Mucosa of descending colon (tissue), 3 donors: ENCODE measurements at regions not wholly inside any gene's neighbourhood (a gene's known extent, or its start where the extent isn't known, plus 50 kb on each side); places are given as distances from the start of the nearest gene placed in this dataset.

Experiments
- ATAC-seq: fragments of 200-7000 bp; cut with Tn5 transposase; one replicate; pipeline ENCODE4 v1.9.1; 2020; ENCODE audit warnings: mild to moderate bottlenecking, moderate library complexity
- DNase-seq, 3 donors: peaks; one replicate each; pipeline ENCODE4 v3.0.0-alpha.2; 2020
- H3K36me3 ChIP-seq: fragments of 200-600 bp; one replicate; pipeline ENCODE4 v1.8.0; 2021; ENCODE audit warnings: low read depth, mild to moderate bottlenecking
- H3K4me1 ChIP-seq: fragments of 200-600 bp; one replicate; pipeline ENCODE4 v1.8.0; 2021; ENCODE audit warnings: low read depth, mild to moderate bottlenecking
- H3K4me3 ChIP-seq: fragments of 200-600 bp; one replicate; pipeline ENCODE4 v1.8.0; 2021; ENCODE audit warnings: mild to moderate bottlenecking
- H3K9me3 ChIP-seq: fragments of 200-600 bp; one replicate; pipeline ENCODE4 v1.8.0; 2021; ENCODE audit warnings: mild to moderate bottlenecking
- intact Hi-C, 2 donors: fragments of 100-400 bp; cut with DNase I in 1 of 2; cut with micrococcal nuclease in 1 of 2; formaldehyde crosslinking; loops; one replicate each; pipeline versions ENCODE4 v1.11.0 to v1.11.1; 2022; cut with DNase I, micrococcal nuclease
- TF ChIP-seq, protein P1 (sequence below): fragments of 200-600 bp; IDR thresholded peaks from one replicate; pipeline ENCODE4 v1.8.0; 2022; ENCODE audit warnings: antibody characterized with exemption, mild to moderate bottlenecking
- donor health status: DM: no; HTN: no; CAD: no; lungs with moderate emphysema.
- donor health status: DM: no; HTN: no; CAD: no.
- donor health status: DM: no; HTN: yes; CAD: no.

DNA sequence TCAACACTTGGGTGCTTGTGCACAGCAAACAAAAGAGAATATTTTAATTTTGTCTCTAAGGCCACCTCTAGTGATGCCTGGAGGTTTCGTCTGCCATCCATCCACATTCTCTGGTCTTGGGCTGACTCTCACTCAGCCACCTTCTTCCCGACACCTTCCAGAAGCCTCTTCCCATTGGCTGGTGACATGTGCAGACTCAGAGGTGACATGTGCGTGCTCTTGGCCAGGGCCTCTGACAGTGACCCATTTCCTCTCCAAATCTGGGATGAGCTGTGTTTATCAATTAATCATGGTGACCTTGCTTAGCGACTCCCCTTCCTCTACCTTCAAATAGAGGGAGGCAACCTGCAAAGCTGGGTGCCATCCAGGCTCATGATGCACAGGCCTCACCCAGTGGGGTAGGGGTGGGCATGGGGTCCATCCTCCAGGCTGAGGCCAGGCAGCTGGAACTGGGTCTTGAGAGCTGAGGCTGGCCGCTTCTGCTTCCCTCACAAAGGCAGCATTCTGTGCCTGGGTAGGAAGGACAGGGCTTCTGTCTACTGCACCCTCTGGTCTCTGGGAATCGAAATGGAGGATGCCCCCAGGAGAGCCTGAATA, 91.8 kb downstream of the DHCR7 start:
- no peak for DNase-seq

DNA sequence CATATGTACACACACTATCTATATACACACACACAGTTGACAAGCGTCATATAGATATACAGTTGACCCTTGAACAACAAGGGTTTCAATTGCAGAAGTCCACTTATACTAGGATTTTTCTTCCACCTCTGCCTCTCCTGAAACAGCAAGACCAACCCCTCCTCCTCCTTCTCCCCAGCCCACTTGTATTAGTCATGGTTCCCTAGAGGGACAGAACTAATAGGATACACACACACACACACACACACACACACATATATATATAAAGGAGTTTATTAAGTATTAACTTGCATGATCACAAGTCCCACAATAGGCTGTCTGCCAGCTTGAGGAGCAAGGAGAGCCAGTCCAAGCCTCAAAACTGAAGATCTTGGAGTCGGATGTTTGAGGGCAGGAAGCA, 92.9 kb downstream of the DHCR7 start:
- ATAC-seq, result no peak
- Histone ChIP-seq H3K4me3 (no peak overlapping the region), H3K9me3 (no peaks in the 10 kb centered on the region), H3K4me1 (no peaks in the 10 kb centered on the region), H3K36me3 (no peaks in the 10 kb centered on the region)
- no peak for DNase-seq
- intact Hi-C loops, result no loop called here
- TF ChIP-seq, protein P1, sequence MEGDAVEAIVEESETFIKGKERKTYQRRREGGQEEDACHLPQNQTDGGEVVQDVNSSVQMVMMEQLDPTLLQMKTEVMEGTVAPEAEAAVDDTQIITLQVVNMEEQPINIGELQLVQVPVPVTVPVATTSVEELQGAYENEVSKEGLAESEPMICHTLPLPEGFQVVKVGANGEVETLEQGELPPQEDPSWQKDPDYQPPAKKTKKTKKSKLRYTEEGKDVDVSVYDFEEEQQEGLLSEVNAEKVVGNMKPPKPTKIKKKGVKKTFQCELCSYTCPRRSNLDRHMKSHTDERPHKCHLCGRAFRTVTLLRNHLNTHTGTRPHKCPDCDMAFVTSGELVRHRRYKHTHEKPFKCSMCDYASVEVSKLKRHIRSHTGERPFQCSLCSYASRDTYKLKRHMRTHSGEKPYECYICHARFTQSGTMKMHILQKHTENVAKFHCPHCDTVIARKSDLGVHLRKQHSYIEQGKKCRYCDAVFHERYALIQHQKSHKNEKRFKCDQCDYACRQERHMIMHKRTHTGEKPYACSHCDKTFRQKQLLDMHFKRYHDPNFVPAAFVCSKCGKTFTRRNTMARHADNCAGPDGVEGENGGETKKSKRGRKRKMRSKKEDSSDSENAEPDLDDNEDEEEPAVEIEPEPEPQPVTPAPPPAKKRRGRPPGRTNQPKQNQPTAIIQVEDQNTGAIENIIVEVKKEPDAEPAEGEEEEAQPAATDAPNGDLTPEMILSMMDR, result no peak

More for the DNA sequence above, 91.8 kb downstream of the DHCR7 start:
- intact Hi-C loops, result no loop called here
- Histone ChIP-seq H3K4me3 (no peak overlapping the region), H3K9me3 (no peaks in the 10 kb centered on the region), H3K4me1 (no peaks in the 10 kb centered on the region), H3K36me3 (no peaks in the 10 kb centered on the region)
- ATAC-seq, result no peak
- TF ChIP-seq, protein P1, result no peak

DNA sequence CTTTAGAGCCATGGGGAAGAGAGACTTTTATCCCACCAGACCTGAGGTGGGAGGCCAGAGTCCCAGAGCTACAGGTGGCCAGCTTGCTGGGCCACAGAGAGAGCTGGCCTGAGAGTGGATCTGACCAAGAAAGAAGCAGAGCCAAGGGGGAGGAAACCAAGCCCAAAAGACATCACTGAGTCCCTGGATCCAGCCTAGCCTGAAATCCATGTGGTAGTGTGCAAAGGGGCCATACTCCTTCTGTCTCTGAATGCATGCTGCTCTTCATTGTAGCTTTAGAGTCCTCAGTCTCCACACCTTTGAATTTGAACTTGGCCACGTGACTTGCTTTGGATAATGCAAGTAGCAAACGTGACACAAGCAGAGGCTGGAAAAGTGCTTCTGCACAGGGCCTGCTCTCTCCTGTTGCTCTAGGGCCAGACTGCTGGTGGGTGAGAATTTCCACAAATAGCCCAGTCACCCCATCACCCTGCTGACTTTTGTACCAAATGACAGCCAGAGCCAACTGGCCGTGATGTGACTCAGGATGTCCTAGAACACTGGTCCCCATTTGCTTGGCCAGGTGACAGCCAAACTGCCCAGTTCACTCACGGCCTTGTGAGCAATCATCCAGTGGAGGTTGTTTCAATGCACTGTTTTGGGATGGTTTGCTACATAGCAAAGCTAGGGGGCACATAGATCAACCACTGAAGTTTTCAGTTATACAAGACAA, 93.6 kb downstream of the DHCR7 start:
- no peaks in the 10 kb centered on the region for H3K36me3 ChIP-seq
- DNase-seq (no peak), ATAC-seq (no peak)
- TF ChIP-seq, protein P1, result no peak
- intact Hi-C loops, result no loop called here
- no peaks in the 10 kb centered on the region for H3K4me1 ChIP-seq
- no peaks in the 10 kb centered on the region for H3K9me3 ChIP-seq
- H3K4me3 ChIP-seq, result no peak overlapping the region

GRCh38 chr11:71352748-71353147, 95.4 kb downstream of the DHCR7 start:
- Histone ChIP-seq H3K36me3 (no peaks in the 10 kb centered on the region), H3K9me3 (no peaks in the 10 kb centered on the region), H3K4me1 (no peaks in the 10 kb centered on the region), H3K4me3 (no peak overlapping the region)
- no peak for DNase-seq
- intact Hi-C loops, result no loop called here
- TF ChIP-seq, protein P1, result no peak
- no peak for ATAC-seq

- DNase-seq (no peak), ATAC-seq (no peak)
- intact Hi-C loops, result no loop called here
- no peak overlapping the region for H3K4me3 ChIP-seq
- TF ChIP-seq, protein P1, result no peak
- H3K4me1 ChIP-seq, result no peaks in the 10 kb centered on the region
- H3K36me3 ChIP-seq, result no peaks in the 10 kb centered on the region
- no peaks in the 10 kb centered on the region for H3K9me3 ChIP-seq
Observed at GRCh38 chr11:71352226-71352625, 96.0 kb downstream of the DHCR7 start.
